ENCODE measurements at regions not wholly inside any gene's neighbourhood (a gene's known extent, or its start where the extent isn't known, plus 50 kb on each side); places are given as distances from the start of the nearest gene placed in this dataset.
A peak's percentile ranks its signal among the peaks of the same experiment; 100 is the strongest.

GRCh38 chr4:149296503-149296902 lies 519.1 kb downstream of the IQCM start:
- TF ChIP-seq CTCF (IDR thresholded peaks at IDR 0.05; ENCODE audit: control insufficient read depth, extremely low read depth, insufficient read depth): no peak
- DNase-seq (ENCODE audit: low read depth): no peak
- no peak overlapping the region for H3K4me3 ChIP-seq (ENCODE audit: low read depth, low read length)

GRCh38 chr4:149296084-149296483 lies 519.6 kb downstream of the IQCM start:
- no peak for TF ChIP-seq CTCF (IDR thresholded peaks at IDR 0.05; ENCODE audit: control insufficient read depth, extremely low read depth, insufficient read depth)

GRCh38 chr4:149294601-149295000 lies 521.0 kb downstream of the IQCM start:
- no peak overlapping the region for H3K4me3 ChIP-seq (ENCODE audit: low read depth, low read length)
- no peak for DNase-seq (ENCODE audit: low read depth)
- TF ChIP-seq CTCF (IDR thresholded peaks at IDR 0.05; ENCODE audit: control insufficient read depth, extremely low read depth, insufficient read depth): no peak

More at GRCh38 chr4:149296084-149296483, 519.6 kb downstream of the IQCM start:
- no peak overlapping the region for H3K4me3 ChIP-seq (ENCODE audit: low read depth, low read length)
- no peak for DNase-seq (ENCODE audit: low read depth)

- no peak overlapping the region for H3K4me3 ChIP-seq (ENCODE audit: low read depth, low read length)
- no peak for DNase-seq (ENCODE audit: low read depth)
- no peak for TF ChIP-seq CTCF (IDR thresholded peaks at IDR 0.05; ENCODE audit: control insufficient read depth, extremely low read depth, insufficient read depth)
These were observed 522.5 kb downstream of the IQCM start for GRCh38 chr4:149293046-149293649.

- no peak for DNase-seq (ENCODE audit: low read depth)
- H3K4me3 ChIP-seq (ENCODE audit: low read depth, low read length): no peak overlapping the region
- no peak for TF ChIP-seq CTCF (IDR thresholded peaks at IDR 0.05; ENCODE audit: control insufficient read depth, extremely low read depth, insufficient read depth)
These were observed 523.1 kb downstream of the IQCM start for GRCh38 chr4:149292425-149293007.

GRCh38 chr4:149291463-149291862 lies 524.2 kb downstream of the IQCM start:
- H3K4me3 ChIP-seq (ENCODE audit: low read depth, low read length): no peak overlapping the region
- peak; percentile 86 for DNase-seq (ENCODE audit: low read depth)
- no peak for TF ChIP-seq CTCF (IDR thresholded peaks at IDR 0.05; ENCODE audit: control insufficient read depth, extremely low read depth, insufficient read depth)

GRCh38 chr4:149280806-149281205 lies 534.8 kb downstream of the IQCM start:
- DNase-seq (ENCODE audit: low read depth): no peak
- no peak overlapping the region for H3K4me3 ChIP-seq (ENCODE audit: low read depth, low read length)
- TF ChIP-seq CTCF (IDR thresholded peaks at IDR 0.05; ENCODE audit: control insufficient read depth, extremely low read depth, insufficient read depth): no peak

All from LNCaP clone FGC (cell line).